Activated CD4-positive, alpha-beta memory T cell treated with anti-CD3 and anti-CD28 coated beads for 36 hours (primary cell): ENCODE measurements at regions not wholly inside any gene's neighbourhood (a gene's known extent, or its start where the extent isn't known, plus 50 kb on each side); places are given as distances from the start of the nearest gene placed in this dataset.

Experiments
- CTCF ChIA-PET: fragments of 350-600 bp; sonication (Branson Sonifier 250); formaldehyde crosslinking; loops from one replicate; lab custom pipeline; 2021; ENCODE audit warnings: antibody characterized with exemption, inconsistent platforms; lab: Charles Lee
- POLR2A ChIA-PET: fragments of 350-600 bp; sonication (Branson Sonifier 250); formaldehyde crosslinking; loops from one replicate; lab custom pipeline; 2021; ENCODE audit warnings: antibody characterized with exemption; lab: Charles Lee
- DNase-seq: peaks from one replicate; pipeline ENCODE4 v3.0.0-alpha.2; 2020
- H3K27ac Mint-ChIP-seq: one replicate; pipeline ENCODE4 v1.8.0; 2021; ENCODE audit warnings: mixed read lengths
- H3K27me3 Mint-ChIP-seq: one replicate; pipeline ENCODE4 v1.8.0; 2021; ENCODE audit warnings: mixed read lengths
- H3K36me3 Mint-ChIP-seq: one replicate; pipeline ENCODE4 v1.8.0; 2021; ENCODE audit warnings: mixed read lengths
- H3K4me1 Mint-ChIP-seq: one replicate; pipeline ENCODE4 v1.8.0; 2021; ENCODE audit warnings: low read depth, mixed read lengths
- H3K4me3 Mint-ChIP-seq: one replicate; pipeline ENCODE4 v1.8.0; 2021; ENCODE audit warnings: mild to moderate bottlenecking, mixed read lengths
- H3K9me3 Mint-ChIP-seq: one replicate; pipeline ENCODE4 v1.8.0; 2021; ENCODE audit warnings: mixed read lengths
- intact Hi-C: fragments of 100-400 bp; cut with micrococcal nuclease; formaldehyde crosslinking; loops from one replicate; pipeline ENCODE4 v1.15.1; 2023

- Mint-ChIP-seq H3K9me3 (no peaks in the 10 kb centered on the region), H3K27ac (no peak overlapping the region), H3K4me3 (no peak overlapping the region), H3K36me3 (no peaks in the 10 kb centered on the region), H3K27me3 (no peaks in the 10 kb centered on the region), H3K4me1 (no peaks in the 10 kb centered on the region)
- ChIA-PET CTCF (no interaction called here), POLR2A (no interaction called here)
- DNase-seq, result no peak
- intact Hi-C loops, result no loop called here
Measured at GRCh38 chr14:94717808-94718207, 52.1 kb downstream of the GSC start.

GRCh38 chr14:94716976-94717375, 52.9 kb downstream of the GSC start:
- H3K27me3 Mint-ChIP-seq, result no peaks in the 10 kb centered on the region
- ChIA-PET CTCF (no interaction called here), POLR2A (no interaction called here)
- intact Hi-C loops, result no loop called here
- no peak for DNase-seq
- H3K4me1 Mint-ChIP-seq, result no peaks in the 10 kb centered on the region
- no peak overlapping the region for H3K4me3 Mint-ChIP-seq
- no peak overlapping the region for H3K27ac Mint-ChIP-seq
- no peaks in the 10 kb centered on the region for H3K36me3 Mint-ChIP-seq
- no peaks in the 10 kb centered on the region for H3K9me3 Mint-ChIP-seq

GRCh38 chr14:94713115-94713514, 56.8 kb downstream of the GSC start:
- ChIA-PET POLR2A (no interaction called here), CTCF (no interaction called here)
- no peak for DNase-seq
- Mint-ChIP-seq H3K9me3 (no peaks in the 10 kb centered on the region), H3K36me3 (no peaks in the 10 kb centered on the region), H3K4me1 (no peaks in the 10 kb centered on the region), H3K27ac (no peak overlapping the region), H3K27me3 (no peaks in the 10 kb centered on the region), H3K4me3 (no peak overlapping the region)
- intact Hi-C loops, result no loop called here

- POLR2A ChIA-PET, result no interaction called here
Measured at GRCh38 chr14:94710731-94711130, 59.2 kb downstream of the GSC start.

GRCh38 chr14:94707494-94707893, 62.4 kb downstream of the GSC start:
- H3K36me3 Mint-ChIP-seq, result no peaks in the 10 kb centered on the region
- intact Hi-C loops, result no loop called here
- no peak overlapping the region for H3K27ac Mint-ChIP-seq
- peaks cover 6% of the 10 kb centered on the region for H3K27me3 Mint-ChIP-seq
- H3K4me1 Mint-ChIP-seq, result no peaks in the 10 kb centered on the region
- ChIA-PET POLR2A (no interaction called here), CTCF (no interaction called here)
- no peak overlapping the region for H3K4me3 Mint-ChIP-seq
- DNase-seq, result no peak
- no peaks in the 10 kb centered on the region for H3K9me3 Mint-ChIP-seq

More at GRCh38 chr14:94710731-94711130, 59.2 kb downstream of the GSC start:
- no peaks in the 10 kb centered on the region for H3K4me1 Mint-ChIP-seq
- H3K27me3 Mint-ChIP-seq, result peaks cover 6% of the 10 kb centered on the region
- no peaks in the 10 kb centered on the region for H3K9me3 Mint-ChIP-seq
- H3K27ac Mint-ChIP-seq, result no peak overlapping the region
- intact Hi-C loops, result no loop called here
- H3K4me3 Mint-ChIP-seq, result no peak overlapping the region
- H3K36me3 Mint-ChIP-seq, result no peaks in the 10 kb centered on the region
- CTCF ChIA-PET, result no interaction called here
- no peak for DNase-seq

GRCh38 chr14:94706133-94706532, 63.8 kb downstream of the GSC start:
- Mint-ChIP-seq H3K27ac (no peak overlapping the region), H3K4me3 (no peak overlapping the region), H3K27me3 (peaks cover 6% of the 10 kb centered on the region), H3K9me3 (no peaks in the 10 kb centered on the region), H3K4me1 (no peaks in the 10 kb centered on the region), H3K36me3 (no peaks in the 10 kb centered on the region)
- DNase-seq, result no peak
- intact Hi-C loops, result no loop called here
- ChIA-PET POLR2A (no interaction called here), CTCF (no interaction called here)

GRCh38 chr14:94702629-94703028, 67.3 kb downstream of the GSC start:
- DNase-seq, result no peak
- H3K4me1 Mint-ChIP-seq, result no peaks in the 10 kb centered on the region
- no peaks in the 10 kb centered on the region for H3K36me3 Mint-ChIP-seq
- no peak overlapping the region for H3K27ac Mint-ChIP-seq
- ChIA-PET CTCF (interaction anchor here (2.0 kb wide), 1 partner anchor 13 kb away, joined by 6 read pairs; no protein-coding TSS in a partner anchor), POLR2A (interaction anchor here (0.5 kb wide), 1 partner anchor 13 kb away, joined by 3 read pairs; no protein-coding TSS in a partner anchor)
- no peak overlapping the region for H3K4me3 Mint-ChIP-seq
- peaks cover 9% of the 10 kb centered on the region for H3K27me3 Mint-ChIP-seq
- intact Hi-C loops, result no loop called here
- no peaks in the 10 kb centered on the region for H3K9me3 Mint-ChIP-seq

GRCh38 chr14:94701861-94702370, 68.0 kb downstream of the GSC start:
- ChIA-PET POLR2A (interaction anchor here (0.5 kb wide), 1 partner anchor 14 kb away, joined by 3 read pairs; no protein-coding TSS in a partner anchor), CTCF (interaction anchor here (2.0 kb wide), 1 partner anchor 12 kb away, joined by 6 read pairs; no protein-coding TSS in a partner anchor)
- no peaks in the 10 kb centered on the region for H3K9me3 Mint-ChIP-seq
- H3K4me3 Mint-ChIP-seq, result no peak overlapping the region
- peaks cover 9% of the 10 kb centered on the region for H3K27me3 Mint-ChIP-seq
- H3K4me1 Mint-ChIP-seq, result no peaks in the 10 kb centered on the region
- H3K27ac Mint-ChIP-seq, result no peak overlapping the region
- intact Hi-C loops, result no loop called here
- no peaks in the 10 kb centered on the region for H3K36me3 Mint-ChIP-seq
- DNase-seq, result no peak

- Mint-ChIP-seq H3K4me1 (no peaks in the 10 kb centered on the region), H3K9me3 (no peaks in the 10 kb centered on the region), H3K27me3 (peaks cover 5% of the 10 kb centered on the region), H3K4me3 (no peak overlapping the region), H3K36me3 (no peaks in the 10 kb centered on the region), H3K27ac (no peak overlapping the region)
- no peak for DNase-seq
- ChIA-PET CTCF (interaction anchor here (1.9 kb wide), 1 partner anchor 10 kb away, joined by 6 read pairs; no protein-coding TSS in a partner anchor), POLR2A (no interaction called here)
- intact Hi-C loops, result no loop called here
Measured at GRCh38 chr14:94700336-94700735, 69.6 kb downstream of the GSC start.

- peaks cover 5% of the 10 kb centered on the region for H3K27me3 Mint-ChIP-seq
- H3K4me1 Mint-ChIP-seq, result no peaks in the 10 kb centered on the region
- no peak overlapping the region for H3K4me3 Mint-ChIP-seq
- H3K9me3 Mint-ChIP-seq, result no peaks in the 10 kb centered on the region
- POLR2A ChIA-PET, result no interaction called here
- CTCF ChIA-PET, result interaction anchor here (1.9 kb wide), 1 partner anchor 10 kb away, joined by 6 read pairs; no protein-coding TSS in a partner anchor
- H3K27ac Mint-ChIP-seq, result no peak overlapping the region
- intact Hi-C loops, result no loop called here
- no peaks in the 10 kb centered on the region for H3K36me3 Mint-ChIP-seq
- DNase-seq, result no peak
Measured at GRCh38 chr14:94699831-94700230, 70.1 kb downstream of the GSC start.

GRCh38 chr14:94697773-94698556, 71.9 kb downstream of the GSC start:
- Mint-ChIP-seq H3K4me3 (no peak overlapping the region), H3K36me3 (no peaks in the 10 kb centered on the region), H3K27me3 (peaks cover 5% of the 10 kb centered on the region), H3K27ac (no peak overlapping the region), H3K9me3 (no peaks in the 10 kb centered on the region), H3K4me1 (no peaks in the 10 kb centered on the region)
- DNase-seq, result no peak
- ChIA-PET POLR2A (no interaction called here), CTCF (no interaction called here)
- intact Hi-C loops, result no loop called here

- intact Hi-C loops, result no loop called here
- CTCF ChIA-PET, result no interaction called here
Measured at GRCh38 chr14:94696518-94696917, 73.4 kb downstream of the GSC start.

More at GRCh38 chr14:94696518-94696917, 73.4 kb downstream of the GSC start:
- Mint-ChIP-seq H3K27ac (no peak overlapping the region), H3K4me3 (no peak overlapping the region), H3K36me3 (no peaks in the 10 kb centered on the region), H3K27me3 (peaks cover 5% of the 10 kb centered on the region), H3K4me1 (no peaks in the 10 kb centered on the region), H3K9me3 (no peaks in the 10 kb centered on the region)
- POLR2A ChIA-PET, result no interaction called here
- DNase-seq, result no peak
